GM21526 (cell line): ENCODE measurements at regions not wholly inside any gene's neighbourhood (a gene's known extent, or its start where the extent isn't known, plus 50 kb on each side); places are given as distances from the start of the nearest gene placed in this dataset.
A peak's percentile ranks its signal among the peaks of the same experiment; 100 is the strongest.

Experiments
- ATAC-seq: cut with Tn5 transposase; IDR thresholded peaks from one replicate; pipeline ENCODE4 v1.9.1; 2021; ENCODE audit warnings: moderate library complexity; ENCODE audit not compliant: unreplicated experiment, low FRiP score

DNA sequence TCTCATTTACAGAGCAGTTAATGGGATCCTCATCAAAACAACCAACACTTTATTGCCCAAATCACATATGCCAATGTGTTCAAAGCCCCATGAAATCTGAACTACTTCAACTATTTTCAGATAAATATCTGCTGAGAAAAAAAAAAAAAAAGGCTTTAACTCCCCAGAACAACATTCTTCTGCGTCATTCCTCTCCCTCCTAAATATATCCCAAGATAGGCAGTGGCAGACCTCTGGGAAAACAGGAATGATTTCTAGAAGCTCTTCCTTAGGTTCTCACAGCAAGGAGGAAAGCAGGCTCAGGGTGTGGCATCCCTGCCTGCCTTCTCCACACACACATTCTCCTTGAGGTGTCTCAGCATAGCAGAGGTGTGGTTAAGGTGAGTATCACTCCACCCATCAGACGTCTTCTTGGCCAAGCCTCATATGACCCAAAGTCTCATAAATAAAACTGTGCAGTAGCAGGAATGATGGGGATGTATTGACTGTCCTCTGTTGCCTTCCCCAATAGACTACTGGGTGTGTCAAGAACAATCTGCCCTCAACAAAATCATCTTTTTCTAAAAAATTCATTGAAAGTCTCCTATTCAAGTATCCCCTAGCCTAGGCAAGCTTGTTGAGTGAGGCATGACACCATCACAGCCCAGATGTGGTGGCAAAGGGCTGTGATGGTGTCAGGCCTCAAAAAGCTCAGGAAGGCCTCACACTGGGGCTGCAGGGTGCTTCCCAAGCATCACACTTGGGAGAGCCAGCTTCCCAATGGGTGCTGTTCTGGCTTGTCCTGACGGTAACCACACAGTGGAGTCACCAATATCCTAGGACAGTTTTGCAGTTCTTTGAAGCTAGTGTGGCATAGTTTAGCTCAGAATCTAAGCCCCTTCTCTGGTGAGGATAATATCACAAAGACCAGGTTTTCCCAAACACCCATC is 135.4 kb upstream of the SOX9 start:
- ATAC-seq: no peak

GRCh38 chr17:71986886-71987285 is 133.9 kb upstream of the SOX9 start:
- ATAC-seq: no peak

DNA sequence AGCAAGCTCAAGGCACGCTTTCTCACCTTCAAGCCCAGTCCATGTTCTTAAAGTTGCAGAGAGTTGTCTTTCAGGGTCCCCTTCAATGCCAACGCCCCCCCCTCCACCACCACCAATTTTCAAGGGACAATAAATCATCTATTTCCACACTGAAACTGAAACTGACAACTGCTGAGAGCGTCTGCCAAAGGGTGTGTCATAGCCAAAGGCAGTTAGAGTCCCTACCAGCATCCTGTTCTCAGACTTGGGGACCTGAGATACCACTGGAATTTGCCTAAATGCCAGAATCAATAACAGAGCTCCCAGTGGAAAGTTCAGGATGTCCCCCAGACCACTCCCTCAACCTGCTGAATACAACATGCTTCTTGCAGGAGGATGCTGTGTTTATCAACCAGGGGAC is 133.2 kb upstream of the SOX9 start:
- ATAC-seq: no peak

- no peak for ATAC-seq
Observed at GRCh38 chr17:71989117-71989516, 131.7 kb upstream of the SOX9 start.

DNA sequence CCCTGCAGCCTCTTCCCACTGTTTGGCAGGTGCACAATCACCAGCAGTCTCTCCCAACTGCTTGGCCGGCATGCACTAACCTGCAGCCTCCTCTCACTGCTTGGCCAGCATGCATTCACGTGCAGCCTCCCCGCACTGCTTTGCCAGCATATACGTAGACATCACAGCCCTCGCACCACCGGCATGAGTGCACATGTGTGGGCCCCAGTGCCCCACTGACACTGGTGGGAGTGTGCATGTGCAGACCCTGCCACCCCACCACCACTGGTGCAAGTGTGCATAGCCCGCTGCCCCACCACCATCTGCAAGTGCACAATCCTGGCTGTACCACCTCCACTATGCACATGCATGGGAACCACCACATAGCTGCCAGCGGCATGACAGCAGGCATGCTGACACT is 127.5 kb upstream of the SOX9 start:
- ATAC-seq: no peak

GRCh38 chr17:71995590-71995989 is 125.2 kb upstream of the SOX9 start:
- no peak for ATAC-seq

- ATAC-seq: no peak
Observed at GRCh38 chr17:72004011-72004427, 116.8 kb upstream of the SOX9 start.

- ATAC-seq: no peak
Observed at GRCh38 chr17:72004611-72005331, 116.0 kb upstream of the SOX9 start.

- no peak for ATAC-seq
Observed at GRCh38 chr17:72005332-72006163, 115.3 kb upstream of the SOX9 start.

- ATAC-seq: no peak
Observed at GRCh38 chr17:72008236-72008876, 112.5 kb upstream of the SOX9 start.

DNA sequence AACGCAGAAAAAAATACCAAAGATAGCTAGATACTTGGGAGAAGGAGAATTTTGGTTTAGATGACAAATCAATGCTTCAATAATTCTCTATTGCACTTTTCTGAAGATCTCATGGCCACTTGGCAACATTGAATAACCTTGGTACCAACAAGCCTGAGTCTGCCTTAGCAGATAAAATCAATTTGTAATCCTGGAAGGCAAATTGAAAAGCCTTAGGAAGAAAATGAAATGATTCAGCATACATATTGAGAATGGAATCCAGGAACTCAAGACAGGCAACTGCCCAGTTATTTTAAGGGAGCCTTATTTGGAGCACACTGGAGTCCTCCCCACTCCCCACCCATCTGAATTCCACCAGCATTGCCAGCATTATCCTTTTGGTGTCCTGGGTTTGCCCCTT is 109.3 kb upstream of the SOX9 start:
- no peak for ATAC-seq

GRCh38 chr17:72021417-72022041 is 99.3 kb upstream of the SOX9 start:
- no peak for ATAC-seq

DNA sequence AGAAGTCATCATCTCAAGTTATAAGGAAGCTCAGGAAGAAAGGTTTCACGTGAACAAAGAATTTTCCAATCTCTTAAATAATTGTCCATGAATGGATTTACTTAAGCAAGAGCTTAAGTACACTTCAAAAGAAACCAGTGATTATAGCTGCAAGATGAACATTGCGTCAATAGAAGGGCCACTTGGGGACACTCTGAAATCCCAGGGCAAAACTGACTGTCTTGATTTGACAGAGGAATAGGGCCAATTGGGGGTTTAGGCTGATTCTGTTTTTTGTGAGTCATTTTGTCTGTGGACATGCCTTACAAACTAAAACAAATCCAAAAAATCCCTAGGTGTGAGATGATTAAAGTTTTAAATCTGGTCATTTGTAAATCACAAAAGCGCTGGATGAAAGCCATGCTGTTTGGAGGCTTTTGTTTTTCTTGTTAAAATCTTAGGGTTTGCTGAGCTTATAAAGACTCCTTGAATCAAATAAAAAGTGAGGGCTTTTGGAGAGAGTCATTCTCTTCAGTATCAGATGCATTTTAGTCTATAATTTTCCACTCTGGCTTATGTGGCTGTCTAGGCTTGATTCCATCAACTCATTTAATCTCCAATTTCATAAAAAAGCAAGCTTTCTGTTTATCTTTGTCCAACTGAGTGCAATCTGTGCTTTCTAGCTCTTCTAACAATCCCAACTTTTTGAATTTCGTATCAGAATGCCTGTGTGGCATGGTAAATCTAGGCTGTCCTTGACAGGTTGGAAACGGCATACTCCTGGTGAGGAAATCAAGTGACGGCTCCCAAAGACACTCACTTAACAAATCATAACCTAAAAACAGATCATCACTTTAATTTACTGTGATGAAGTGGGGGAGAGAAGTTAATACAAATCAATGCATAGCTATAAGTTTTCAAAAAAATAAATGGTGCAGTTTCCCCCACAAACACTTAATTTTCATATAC is 98.2 kb upstream of the SOX9 start:
- no peak for ATAC-seq

DNA sequence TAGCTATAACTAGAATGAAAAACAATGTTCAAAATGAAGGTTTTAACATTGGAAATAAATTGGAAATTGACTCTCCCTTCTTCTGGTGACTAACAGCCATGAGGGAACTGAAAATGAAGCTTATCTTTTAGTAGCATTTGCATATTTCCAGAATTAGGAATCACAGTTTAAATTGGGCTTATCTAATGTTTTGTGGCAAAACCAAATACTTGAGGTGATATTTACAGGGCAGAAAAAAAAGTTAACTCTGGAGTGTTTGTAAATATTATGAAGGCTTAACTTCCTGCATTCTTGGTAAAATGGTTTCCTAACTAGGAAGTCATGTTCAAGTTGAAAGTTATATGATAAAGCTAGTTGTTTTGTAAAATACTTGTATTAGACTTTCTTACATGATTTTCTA is 96.4 kb upstream of the SOX9 start:
- no peak for ATAC-seq

GRCh38 chr17:72025113-72025512 is 95.7 kb upstream of the SOX9 start:
- ATAC-seq: no peak

GRCh38 chr17:72030067-72030899 is 90.5 kb upstream of the SOX9 start:
- peak; percentile 68 for ATAC-seq

GRCh38 chr17:72031219-72031884 is 89.5 kb upstream of the SOX9 start:
- no peak for ATAC-seq

DNA sequence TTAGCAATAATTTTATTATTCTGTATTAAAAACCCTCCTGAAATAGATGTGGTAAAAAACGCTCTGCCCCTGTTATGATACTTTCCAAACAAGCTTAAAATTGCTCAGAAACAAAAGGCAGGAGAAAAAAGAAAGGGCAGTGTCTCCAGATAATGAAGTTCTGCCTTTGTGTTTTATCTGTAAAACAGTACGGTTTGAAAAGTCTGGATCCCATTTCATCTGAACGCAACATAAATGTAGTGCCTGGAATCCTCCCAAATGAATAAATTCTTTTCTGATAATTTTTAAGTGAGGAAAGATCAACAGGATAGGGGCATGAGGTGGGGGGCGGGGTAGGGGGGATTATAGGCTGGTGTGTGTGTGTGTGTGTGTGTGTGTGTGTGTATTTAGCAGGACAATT is 87.5 kb upstream of the SOX9 start:
- no peak for ATAC-seq
